ENCODE measurements at regions not wholly inside any gene's neighbourhood (a gene's known extent, or its start where the extent isn't known, plus 50 kb on each side); places are given as distances from the start of the nearest gene placed in this dataset.

GRCh38 chr12:115507951-115508722 is 769.4 kb downstream of the MED13L start:
- no peak for DNase-seq (ENCODE audit: low read depth in 2 of 2)

- DNase-seq (ENCODE audit: low read depth in 2 of 2): no peak
Measured at GRCh38 chr12:115507560-115507889, 770.0 kb downstream of the MED13L start.

- DNase-seq (ENCODE audit: low read depth in 2 of 2): no peak
Measured at GRCh38 chr12:115506822-115507559, 770.5 kb downstream of the MED13L start.

GRCh38 chr12:115504306-115505290 is 772.9 kb downstream of the MED13L start:
- DNase-seq (ENCODE audit: low read depth in 2 of 2): no peak

GRCh38 chr12:115500872-115501271 is 776.6 kb downstream of the MED13L start:
- no peak for DNase-seq (ENCODE audit: low read depth in 2 of 2)

- DNase-seq (ENCODE audit: low read depth in 2 of 2): no peak
Measured at GRCh38 chr12:115495300-115495699, 782.2 kb downstream of the MED13L start.

- DNase-seq (ENCODE audit: low read depth in 2 of 2): no peak
Measured at GRCh38 chr12:115492553-115492952, 784.9 kb downstream of the MED13L start.

- DNase-seq (ENCODE audit: low read depth in 2 of 2): no peak
Measured at GRCh38 chr12:115491511-115492250, 785.8 kb downstream of the MED13L start.

- no peak for DNase-seq (ENCODE audit: low read depth in 2 of 2)
Measured at GRCh38 chr12:115489253-115489652, 788.2 kb downstream of the MED13L start.

GRCh38 chr12:115485967-115486366 is 791.5 kb downstream of the MED13L start:
- DNase-seq (ENCODE audit: low read depth in 2 of 2): no peak

- no peak for DNase-seq (ENCODE audit: low read depth in 2 of 2)
Measured at GRCh38 chr12:115485503-115485902, 792.0 kb downstream of the MED13L start.

GRCh38 chr12:115482943-115483342 is 794.5 kb downstream of the MED13L start:
- DNase-seq (ENCODE audit: low read depth in 2 of 2): no peak

GRCh38 chr12:115481141-115481540 is 796.4 kb downstream of the MED13L start:
- DNase-seq (ENCODE audit: low read depth in 2 of 2): no peak

GRCh38 chr12:115478505-115478904 is 794.5 kb upstream of the TBX3 start:
- DNase-seq (ENCODE audit: low read depth in 2 of 2): no peak

- no peak for DNase-seq (ENCODE audit: low read depth in 2 of 2)
Measured at GRCh38 chr12:115474539-115475353, 790.8 kb upstream of the TBX3 start.

GRCh38 chr12:115473257-115473956 is 789.4 kb upstream of the TBX3 start:
- DNase-seq (ENCODE audit: low read depth in 2 of 2): no peak

- no peak for DNase-seq (ENCODE audit: low read depth in 2 of 2)
Measured at GRCh38 chr12:115472852-115473251, 788.9 kb upstream of the TBX3 start.

- no peak for DNase-seq (ENCODE audit: low read depth in 2 of 2)
Measured at GRCh38 chr12:115470977-115471376, 787.0 kb upstream of the TBX3 start.

GRCh38 chr12:115470526-115470925 is 786.6 kb upstream of the TBX3 start:
- DNase-seq (ENCODE audit: low read depth in 2 of 2): no peak

GRCh38 chr12:115468087-115468510 is 784.1 kb upstream of the TBX3 start:
- no peak for DNase-seq (ENCODE audit: low read depth in 2 of 2)
